NCI-H2227 (cell line): ENCODE measurements at regions not wholly inside any gene's neighbourhood (a gene's known extent, or its start where the extent isn't known, plus 50 kb on each side); places are given as distances from the start of the nearest gene placed in this dataset.

ENCODE experiments used
- DNase-seq: peaks from one replicate; lab custom pipeline; 2025; ENCODE audit not compliant: unreplicated experiment; lab: John Stamatoyannopoulos, UW

DNA sequence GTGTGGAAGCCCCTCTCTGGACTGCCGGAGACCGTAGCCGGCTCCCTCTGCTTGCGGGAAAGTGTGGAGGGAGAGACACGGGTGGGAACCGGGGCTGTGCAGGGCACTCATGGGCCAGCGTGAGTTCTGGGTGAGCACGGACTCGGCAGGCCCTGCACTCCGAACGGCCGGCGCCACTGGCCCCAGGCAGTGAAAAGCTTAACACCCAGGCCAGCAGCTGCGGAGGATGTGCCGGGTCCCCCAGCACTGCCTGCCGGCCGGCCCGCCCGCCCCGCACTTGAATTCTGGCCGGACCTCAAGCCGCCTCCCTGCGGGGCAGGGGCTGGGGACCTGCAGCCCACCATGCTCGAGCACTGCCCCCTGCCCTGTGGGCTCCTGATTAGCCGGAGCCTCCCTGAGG, 147.0 kb downstream of the FGF9 start:
- no peak for DNase-seq

DNA sequence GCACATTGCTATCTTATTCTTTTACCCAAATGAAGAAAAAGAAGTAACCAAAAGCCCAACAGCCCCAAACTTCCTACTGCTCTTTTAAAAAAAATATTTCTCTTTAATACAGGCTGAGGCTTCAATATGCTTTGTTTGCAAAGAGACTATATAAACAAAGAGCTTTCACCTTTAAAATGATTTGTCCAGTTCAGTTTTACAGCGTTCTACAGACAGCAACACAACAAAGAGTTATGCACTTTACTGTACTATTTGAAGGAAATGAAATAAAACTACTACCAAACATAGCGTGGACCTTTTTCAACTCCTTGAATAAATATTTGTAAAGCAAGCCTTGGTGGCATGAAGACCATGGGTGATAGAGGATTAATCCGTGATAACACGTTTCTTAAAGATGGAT, 151.2 kb downstream of the FGF9 start:
- DNase-seq: no peak

DNA sequence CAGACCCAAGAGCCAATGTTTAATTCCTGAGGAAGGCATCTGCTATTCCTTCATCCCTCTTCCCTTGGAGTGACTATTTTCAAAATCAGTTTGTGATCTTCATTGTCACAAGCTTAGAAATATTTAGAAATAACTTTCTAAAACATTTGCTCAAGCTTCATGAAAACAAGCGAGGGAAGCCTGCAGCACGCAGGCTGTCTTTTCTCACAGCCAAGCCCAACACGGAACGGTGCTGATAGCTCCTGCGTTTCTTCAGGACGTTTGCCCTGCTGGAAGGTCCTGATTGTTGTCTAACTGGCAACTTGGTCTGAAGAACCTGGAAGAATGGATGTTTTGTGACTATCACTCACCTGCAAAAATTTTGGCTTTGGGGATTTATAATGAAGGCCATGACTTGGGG, 152.5 kb downstream of the FGF9 start:
- no peak for DNase-seq

DNA sequence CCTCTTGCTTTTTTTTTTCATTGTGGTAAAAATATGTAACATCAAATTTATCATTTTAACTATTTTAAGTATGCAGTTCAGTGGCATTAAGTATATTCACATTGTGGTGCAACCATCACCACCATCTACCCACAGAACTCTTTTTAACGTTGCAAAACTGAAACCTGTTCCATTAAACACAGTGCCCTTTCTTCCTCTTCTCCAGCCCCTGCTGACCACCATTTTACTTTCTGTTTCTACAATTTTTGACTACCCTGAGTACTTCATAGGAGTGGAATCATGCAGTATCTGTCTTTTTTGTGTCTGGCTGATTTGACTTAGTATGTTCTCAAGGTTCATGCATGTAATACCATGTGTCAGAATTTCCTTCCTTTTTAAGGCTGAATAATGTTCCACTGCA, 153.1 kb downstream of the FGF9 start:
- no peak for DNase-seq

DNA sequence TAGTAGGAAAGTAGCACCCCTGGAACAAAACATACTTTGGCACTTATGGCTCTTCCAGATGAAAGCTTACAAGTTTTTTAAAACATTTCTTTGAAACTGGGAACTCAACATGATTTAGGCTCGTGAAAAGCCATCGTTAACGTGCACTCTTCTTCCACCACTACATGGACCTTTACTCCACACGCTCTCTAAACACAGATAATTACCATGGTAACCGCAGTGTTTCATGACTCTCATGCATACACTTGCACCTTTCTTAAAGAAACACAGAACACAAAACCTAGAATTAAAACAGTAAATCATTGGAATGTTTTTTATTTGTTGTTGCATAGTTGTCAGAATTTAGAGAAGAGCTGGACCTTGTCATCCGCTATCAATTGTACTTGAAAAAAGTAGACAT, 154.3 kb downstream of the FGF9 start:
- DNase-seq: no peak

DNA sequence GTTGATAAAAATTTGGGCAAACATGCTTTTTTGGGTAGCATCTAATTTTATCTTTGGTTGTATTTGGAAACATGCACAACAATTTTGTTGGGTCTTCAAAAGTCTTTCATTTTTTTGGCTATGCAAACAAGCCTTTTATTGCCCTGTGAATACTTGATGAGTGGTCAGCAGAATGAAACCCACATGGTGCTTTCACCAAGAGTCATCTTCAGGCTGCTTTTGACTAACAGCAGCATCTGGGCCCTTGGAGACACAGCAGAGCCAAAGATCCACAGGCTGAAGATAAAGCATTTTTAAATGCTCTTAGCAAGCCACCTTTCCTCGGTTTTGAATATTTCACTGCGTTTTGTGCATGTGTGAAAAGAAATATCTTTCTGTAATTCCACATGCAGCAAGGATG, 154.9 kb downstream of the FGF9 start:
- no peak for DNase-seq

DNA sequence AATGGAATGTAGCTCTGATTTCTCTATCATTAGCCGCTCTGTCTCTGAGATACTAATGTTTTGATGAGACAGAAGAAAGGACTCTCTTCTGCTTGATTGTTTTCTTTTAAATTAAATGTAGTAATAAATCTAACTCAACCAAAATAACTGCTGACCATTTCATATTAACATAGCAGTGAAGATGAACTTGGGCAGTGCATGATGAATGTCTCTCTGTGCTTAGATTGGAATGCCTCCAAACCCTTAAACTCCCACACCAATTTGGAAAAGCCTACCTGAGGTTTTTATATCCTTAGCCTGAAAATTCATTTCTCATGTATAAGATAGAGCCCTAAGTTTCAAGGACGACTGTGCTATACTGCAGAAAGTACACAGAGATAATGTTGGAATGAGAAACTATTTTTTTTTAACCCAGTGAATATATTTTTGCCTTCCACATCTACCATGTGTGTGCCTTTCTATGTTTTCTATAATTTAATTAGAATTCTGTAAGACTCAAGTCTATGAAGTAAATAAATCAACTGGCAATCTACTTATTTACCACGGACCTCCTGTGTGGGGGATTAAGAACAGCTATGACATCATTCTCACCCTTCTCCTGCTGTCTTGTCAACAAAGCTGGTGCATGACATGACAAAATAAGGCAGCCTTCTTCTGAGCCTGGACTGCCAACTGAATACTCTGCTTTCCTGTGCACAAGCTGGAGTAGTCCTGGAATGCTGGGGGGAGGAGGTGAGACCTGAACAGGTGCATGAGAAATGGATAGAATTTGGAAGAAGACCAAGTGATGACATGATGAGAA, 155.5 kb downstream of the FGF9 start:
- DNase-seq: no peak

DNA sequence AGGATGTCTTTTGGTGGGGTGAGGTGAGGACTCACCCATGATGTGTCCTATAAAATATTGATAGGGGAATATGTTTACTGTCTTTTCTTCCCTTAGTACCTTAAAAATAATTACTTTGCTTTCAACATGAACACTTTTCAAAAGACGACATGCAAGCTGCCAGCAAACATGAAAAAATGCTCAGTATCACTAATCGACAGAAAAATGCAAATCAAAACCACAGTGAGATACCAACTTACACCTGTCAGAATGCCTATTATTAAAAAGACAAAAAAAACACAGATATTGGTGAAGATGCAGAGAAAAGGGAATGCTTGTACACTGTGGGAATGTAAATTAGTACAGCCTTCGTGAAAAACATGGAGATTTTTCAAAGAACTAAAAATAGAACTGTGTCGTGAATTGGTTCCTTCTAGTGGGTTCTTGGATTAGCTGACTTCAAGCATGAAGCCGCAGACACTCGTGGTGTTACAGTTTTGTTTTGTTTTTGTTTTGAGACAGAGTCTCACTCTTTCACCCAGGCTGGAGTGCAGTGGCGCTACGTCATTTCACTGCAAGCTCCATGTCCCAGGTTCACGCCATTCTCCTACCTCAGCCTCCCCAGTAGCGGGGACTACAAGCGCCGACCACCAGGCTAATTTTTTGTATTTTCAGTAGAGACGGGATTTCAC, 160.9 kb downstream of the FGF9 start:
- no peak for DNase-seq

DNA sequence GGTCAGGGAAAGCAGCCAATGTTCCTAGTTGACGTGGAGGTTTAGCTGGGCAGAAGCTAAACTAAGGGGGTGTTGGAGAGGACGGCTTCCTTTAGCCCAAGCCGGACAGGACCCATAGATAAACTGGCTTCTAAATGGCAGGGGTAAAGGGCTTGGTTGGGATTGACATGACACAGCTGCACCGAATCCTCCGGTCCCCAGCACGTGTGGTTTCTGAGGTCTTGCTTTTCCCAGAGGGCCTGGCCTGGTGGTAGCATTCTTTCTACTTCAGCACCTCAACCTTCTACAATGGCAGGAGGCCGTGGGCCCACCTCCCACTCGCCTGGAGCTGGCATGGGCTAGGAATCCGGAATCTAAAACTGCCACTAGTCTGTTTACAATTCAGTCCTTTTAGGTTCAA, 163.0 kb downstream of the FGF9 start:
- no peak for DNase-seq

DNA sequence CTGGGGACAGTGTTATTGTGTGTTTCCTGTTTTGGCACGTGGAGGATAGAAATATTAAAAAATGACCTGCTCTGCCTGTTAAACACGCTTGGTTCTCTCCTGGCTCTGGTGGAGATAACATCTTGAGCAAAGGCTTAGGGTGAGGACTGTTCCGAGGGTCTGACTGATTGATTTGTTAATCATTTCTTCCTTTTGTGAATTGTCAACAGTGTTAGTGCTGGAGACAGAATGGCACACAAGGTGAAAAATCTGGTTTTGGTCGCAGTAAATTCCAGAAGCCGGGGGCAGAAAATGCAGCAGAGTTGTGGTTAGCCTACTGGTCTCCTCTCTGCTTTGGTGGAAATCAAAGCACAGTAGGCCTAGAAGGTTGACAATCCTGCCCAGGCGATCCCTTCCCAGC, 163.6 kb downstream of the FGF9 start:
- DNase-seq: no peak

DNA sequence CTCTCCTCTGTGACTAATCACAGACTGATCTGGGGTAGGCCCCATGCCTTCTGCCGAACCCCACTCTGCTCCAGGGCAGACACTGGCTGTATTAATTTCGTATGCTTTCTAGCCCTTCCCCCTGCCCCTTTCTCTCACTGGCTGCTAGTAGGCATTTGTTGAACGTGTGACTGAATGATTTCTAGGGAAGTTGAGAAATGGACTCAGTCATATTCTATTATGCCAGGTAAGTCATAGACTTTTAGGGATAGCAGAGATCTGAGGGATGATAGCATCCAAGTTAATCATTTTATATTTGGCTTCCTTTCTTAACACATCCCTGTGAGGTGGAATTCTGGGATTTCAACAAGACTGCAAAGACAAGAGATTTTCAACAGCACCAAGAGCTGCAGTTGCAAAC, 166.4 kb downstream of the FGF9 start:
- no peak for DNase-seq

DNA sequence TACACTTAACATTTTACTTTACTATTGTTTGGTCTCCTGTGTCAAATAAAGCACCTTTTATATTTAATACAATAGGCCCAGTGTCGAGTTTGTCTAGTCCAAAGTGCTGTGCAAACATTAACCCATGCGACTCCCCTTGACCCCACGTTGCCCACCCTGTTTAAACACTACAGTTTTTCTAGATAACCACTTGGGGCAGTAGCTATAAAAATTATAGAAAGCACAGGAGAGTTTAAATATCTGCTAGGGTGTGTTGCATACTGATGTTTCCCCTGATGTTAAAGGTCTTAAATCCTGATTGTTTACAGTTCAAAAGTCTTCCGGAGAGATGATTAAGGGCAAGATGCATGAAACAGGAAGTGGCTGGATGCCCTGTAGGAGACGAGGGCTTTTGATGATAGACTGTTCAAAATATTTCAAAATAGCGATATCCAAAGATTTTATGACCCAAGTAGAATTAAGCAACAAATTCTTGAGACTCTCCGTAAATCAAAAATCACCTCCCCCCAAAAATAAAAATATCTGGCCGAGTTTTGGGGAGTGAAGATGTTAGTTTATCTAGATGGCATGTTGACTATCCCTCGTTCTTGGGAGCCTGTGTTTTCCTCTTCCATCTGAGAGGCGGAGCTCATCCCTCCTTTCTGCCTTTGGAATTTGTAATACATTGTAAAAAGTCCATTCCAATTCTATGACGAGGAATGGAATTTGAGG, 167.1 kb downstream of the FGF9 start:
- no peak for DNase-seq

DNA sequence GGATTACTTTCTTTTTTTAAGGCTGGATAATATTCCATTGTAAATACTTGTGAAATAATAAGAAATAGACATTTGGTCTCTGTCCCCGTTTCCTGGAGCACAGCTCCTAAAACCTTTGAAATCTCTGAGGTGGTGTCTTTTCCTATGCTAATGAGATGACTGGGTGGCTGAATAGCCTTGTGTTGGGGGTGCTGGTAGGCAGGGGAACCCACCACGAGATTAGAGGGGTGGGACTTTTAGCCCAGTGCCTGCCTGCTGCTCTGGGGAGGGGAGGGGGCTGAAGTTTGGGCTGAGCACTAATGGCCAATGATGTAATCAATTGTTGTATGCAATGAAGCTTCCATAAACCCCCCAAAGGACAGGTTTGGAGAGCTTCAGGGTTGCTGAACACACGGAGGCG, 175.7 kb downstream of the FGF9 start:
- DNase-seq: no peak

DNA sequence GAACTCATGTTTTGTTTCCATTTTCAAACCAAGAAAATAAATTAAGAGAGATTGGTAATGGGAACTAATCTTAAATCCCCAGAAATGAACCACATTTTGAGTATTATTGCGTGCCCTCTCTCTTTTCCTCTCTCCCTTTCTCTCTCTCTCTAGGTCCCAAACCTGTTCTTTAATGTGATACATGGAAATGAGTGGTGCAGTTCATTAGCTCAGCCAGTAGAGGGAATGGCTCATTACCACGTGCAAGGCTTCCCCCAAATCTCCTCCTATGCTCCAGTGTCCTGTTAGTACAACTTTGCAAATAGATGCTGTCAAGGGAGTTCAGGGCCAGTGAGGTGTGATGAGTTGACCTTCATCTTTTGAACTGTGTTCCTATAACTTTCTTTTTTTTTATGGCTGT, 178.4 kb downstream of the FGF9 start:
- no peak for DNase-seq

DNA sequence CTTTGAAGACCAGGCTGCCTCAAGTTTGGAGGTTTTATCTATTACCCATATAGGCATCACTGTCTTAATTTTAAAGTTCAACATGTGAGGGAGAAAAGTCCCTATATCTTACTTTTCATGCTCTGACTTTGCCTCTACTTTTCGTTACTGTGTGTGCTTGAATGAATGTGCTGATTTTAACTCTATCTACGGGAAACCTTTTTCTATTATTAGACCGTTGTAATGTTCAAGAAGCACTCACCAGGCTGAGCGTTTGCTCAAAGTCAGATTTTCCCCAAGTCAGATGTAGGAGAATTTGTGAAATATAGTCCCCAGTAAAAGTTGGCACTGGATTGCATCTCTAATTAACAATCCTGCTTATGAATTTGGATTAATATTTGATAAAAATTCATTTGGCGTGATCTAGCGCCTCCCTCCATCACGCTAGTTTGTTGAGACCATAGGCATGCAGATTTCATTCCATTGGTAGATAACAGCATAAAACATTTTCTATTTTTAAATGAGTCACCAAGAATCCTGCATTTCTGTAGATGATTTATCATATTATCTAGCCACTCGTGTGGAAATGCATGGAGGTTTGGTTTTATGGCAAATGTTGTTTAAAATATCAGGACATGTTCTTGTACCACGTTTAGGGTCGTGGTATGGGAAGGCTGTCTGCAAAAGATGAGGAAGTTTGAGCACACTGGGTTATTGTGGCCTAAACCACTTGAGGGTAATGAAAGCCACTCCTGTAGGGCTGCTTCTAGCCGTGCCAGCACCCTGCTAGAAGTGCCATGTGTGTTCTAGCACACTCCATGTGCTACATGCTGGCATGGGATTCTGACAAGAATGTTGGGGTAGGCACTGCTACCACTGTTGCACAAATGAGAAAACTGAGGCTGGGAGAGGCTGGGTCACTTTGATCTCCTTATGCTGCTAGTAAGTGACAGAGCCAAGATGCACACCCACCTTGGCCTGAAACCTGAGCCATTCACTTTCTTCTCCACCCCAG, 179.4 kb downstream of the FGF9 start:
- no peak for DNase-seq

DNA sequence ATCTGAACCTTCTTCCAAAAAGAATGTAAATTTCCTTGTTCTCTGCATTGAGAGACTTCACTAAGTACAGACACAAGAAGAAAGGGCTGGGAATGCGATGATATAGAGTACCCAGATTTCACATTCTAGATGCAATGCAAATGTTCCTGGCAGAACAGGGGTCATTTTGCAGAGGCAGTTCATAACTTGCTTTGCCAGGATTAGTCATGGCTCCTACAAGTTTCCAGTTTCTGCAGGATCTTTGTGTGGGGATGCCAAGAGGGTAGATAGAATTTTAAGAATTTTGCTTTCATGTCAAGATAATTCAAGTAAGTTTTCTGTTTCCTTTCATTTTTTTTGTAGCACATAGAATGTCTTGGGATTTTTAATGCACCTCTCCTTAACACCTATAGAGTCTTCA, 181.2 kb downstream of the FGF9 start:
- no peak for DNase-seq

DNA sequence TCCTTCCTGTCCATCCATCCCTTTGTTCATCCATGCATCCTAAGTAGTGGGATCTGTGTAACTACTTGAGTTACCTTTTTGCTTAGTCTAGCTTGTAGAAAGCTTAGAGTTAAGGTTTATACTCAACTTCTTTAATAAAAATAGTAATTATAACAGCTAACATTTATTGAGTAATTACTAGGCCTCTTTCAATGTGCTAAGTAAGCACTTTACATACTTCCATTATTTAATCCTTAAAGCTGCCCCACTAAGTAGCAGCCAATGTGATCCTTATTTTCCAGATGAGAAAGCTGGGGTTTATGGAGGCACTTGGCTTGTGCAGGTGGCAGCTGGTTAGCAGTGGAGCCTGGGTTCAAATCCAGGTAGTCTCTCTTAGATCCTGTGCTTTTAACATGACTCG, 182.9 kb downstream of the FGF9 start:
- no peak for DNase-seq

DNA sequence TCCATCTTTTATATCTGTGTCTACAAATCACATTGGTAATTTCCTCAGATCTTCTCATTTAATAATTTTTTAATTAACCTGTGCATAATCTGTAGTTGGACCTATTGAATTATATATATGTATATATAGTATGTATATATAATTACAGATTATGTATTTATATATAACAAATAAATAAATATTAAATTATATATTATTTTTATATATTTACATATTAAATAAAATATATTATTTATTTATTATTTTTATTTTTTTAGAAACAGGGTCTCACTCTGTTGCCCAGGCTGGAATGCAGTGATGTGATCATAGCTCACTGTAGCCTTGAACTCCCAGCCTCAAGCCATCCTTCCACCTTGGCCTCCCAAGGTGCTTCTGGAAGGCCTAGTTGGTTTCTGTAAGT, 197.9 kb downstream of the FGF9 start:
- no peak for DNase-seq

DNA sequence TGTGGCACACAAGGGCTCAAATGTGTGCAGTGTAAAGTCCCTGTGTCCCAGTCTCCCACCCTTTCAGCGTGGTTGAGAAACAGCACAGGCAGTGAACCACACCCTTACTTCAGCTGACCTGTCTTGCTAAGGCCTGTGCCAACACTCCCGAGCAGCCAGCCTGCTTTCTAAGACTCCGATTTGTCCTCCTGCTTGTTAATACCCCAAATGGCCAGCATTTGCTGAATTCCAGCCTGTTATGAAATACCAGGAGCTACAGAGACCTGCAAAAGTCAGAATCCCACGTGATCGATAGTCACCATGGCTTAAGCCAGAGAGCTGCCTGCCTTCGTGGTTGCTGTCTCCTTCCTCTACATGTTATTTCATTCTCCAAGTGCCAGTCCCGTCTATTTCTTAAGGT, 200.5 kb downstream of the FGF9 start:
- no peak for DNase-seq

DNA sequence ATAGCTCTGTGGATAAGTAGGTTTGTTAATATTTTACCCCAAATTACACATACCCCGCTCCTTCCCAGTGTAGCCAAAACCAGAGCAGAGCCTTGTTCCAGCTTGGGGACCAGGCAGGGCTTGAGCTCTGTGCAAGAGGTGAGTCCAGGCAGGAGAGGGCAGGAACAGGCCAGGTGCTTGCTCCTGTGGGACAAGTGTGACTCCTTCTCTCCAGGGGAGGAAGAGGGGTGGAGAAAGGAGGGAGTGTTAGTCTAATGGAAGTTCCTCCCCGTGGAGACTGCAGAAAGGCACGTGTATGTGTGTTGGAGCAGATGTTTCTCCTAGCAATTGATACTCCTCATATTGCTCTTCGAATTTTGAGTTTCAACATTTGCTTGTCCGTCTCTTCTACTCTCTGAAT, 201.0 kb downstream of the FGF9 start:
- no peak for DNase-seq

DNA sequence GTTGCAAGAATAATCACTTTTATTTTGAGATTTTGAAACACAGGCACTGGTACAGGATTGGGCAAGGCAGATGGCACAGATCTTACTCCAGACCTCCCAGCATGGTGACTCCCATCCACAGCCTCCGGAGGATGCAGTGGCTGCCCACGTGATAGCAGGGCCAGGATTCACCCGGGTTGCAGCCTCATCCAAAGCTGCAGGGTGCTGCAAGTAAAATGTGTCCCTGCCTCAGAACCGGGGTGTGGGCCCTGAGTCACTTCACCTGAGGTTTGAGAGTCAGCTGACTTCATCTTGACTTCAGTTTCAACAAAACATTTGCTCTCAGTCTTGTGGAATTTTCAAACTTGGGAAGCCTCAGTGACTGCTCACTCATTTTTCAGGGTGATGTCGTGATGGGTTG, 201.9 kb downstream of the FGF9 start:
- DNase-seq: no peak
